Lower lobe of right lung (tissue), 2 donors: ENCODE measurements at regions not wholly inside any gene's neighbourhood (a gene's known extent, or its start where the extent isn't known, plus 50 kb on each side); places are given as distances from the start of the nearest gene placed in this dataset.
A peak's percentile ranks its signal among the peaks of the same experiment; 100 is the strongest.
"Not testable (repeated sequence)": the region's sequence is repeated elsewhere in the genome, so short reads cannot be mapped to it uniquely, and the experiment has no call there.

ENCODE experiments used
- ATAC-seq, 2 donors: fragments of 200-7000 bp; cut with Tn5 transposase; one replicate each; pipeline ENCODE4 v1.9.1; 2020 to 2022; ENCODE audit warnings: mild to moderate bottlenecking in 2 of 2, moderate library complexity in 2 of 2
- DNase-seq: peaks from one replicate; pipeline ENCODE4 v3.0.0-alpha.2; 2020
- H3K27ac ChIP-seq: fragments of 200-600 bp; one replicate; pipeline ENCODE4 v1.8.0; 2022
- H3K27me3 ChIP-seq: fragments of 200-600 bp; one replicate; pipeline ENCODE4 v1.8.0; 2022; ENCODE audit warnings: low read depth
- H3K36me3 ChIP-seq: fragments of 200-600 bp; one replicate; pipeline ENCODE4 v1.8.0; 2022; ENCODE audit warnings: mild to moderate bottlenecking
- H3K4me1 ChIP-seq: fragments of 200-600 bp; one replicate; pipeline ENCODE4 v1.8.0; 2022
- H3K4me3 ChIP-seq: fragments of 200-600 bp; one replicate; pipeline ENCODE4 v1.8.0; 2022; ENCODE audit warnings: mild to moderate bottlenecking
- H3K9me3 ChIP-seq: fragments of 200-600 bp; one replicate; pipeline ENCODE4 v1.8.0; 2022
- CTCF ChIP-seq: fragments of 200-600 bp; IDR thresholded peaks from one replicate; pipeline ENCODE4 v1.8.0; 2022; ENCODE audit warnings: antibody characterized with exemption, mild to moderate bottlenecking
- intact Hi-C: fragments of 100-400 bp; cut with DNase I; formaldehyde crosslinking; loops from one replicate; pipeline ENCODE4 v1.11.0; 2022
- donor health status: DM: no; HTN: yes; CAD: no; lungs with severe emphysema.

GRCh38 chr10:109668703-109669102, 254.6 kb downstream of the XPNPEP1 start:
- Histone ChIP-seq H3K27ac (no peak overlapping the region), H3K36me3 (no peaks in the 10 kb centered on the region), H3K9me3 (no peaks in the 10 kb centered on the region), H3K4me1 (no peaks in the 10 kb centered on the region), H3K27me3 (no peaks in the 10 kb centered on the region), H3K4me3 (no peak overlapping the region)
- intact Hi-C loops = no loop called here
- ATAC-seq = no peak
- no peak for TF ChIP-seq CTCF
- no peak for DNase-seq

GRCh38 chr10:109668154-109668665, 255.1 kb downstream of the XPNPEP1 start:
- Histone ChIP-seq H3K27me3 (no peaks in the 10 kb centered on the region), H3K27ac (no peak overlapping the region), H3K36me3 (no peaks in the 10 kb centered on the region), H3K9me3 (no peaks in the 10 kb centered on the region), H3K4me1 (no peaks in the 10 kb centered on the region), H3K4me3 (no peak overlapping the region)
- no peak for TF ChIP-seq CTCF
- DNase-seq (no peak), ATAC-seq (no peak)
- intact Hi-C loops = no loop called here

- no peak for TF ChIP-seq CTCF
- intact Hi-C loops = no loop called here
- H3K27ac ChIP-seq = no peak overlapping the region
- no peaks in the 10 kb centered on the region for H3K27me3 ChIP-seq
- no peak for ATAC-seq
- H3K4me1 ChIP-seq = no peaks in the 10 kb centered on the region
- DNase-seq = no peak
- H3K9me3 ChIP-seq = no peaks in the 10 kb centered on the region
- no peak overlapping the region for H3K4me3 ChIP-seq
- no peaks in the 10 kb centered on the region for H3K36me3 ChIP-seq
Observed at GRCh38 chr10:109665321-109665720, 258.0 kb downstream of the XPNPEP1 start.

GRCh38 chr10:109664554-109664953, 258.8 kb downstream of the XPNPEP1 start:
- Histone ChIP-seq H3K4me3 (no peak overlapping the region), H3K27ac (no peak overlapping the region), H3K4me1 (no peaks in the 10 kb centered on the region), H3K9me3 (no peaks in the 10 kb centered on the region), H3K36me3 (no peaks in the 10 kb centered on the region), H3K27me3 (no peaks in the 10 kb centered on the region)
- no peak for TF ChIP-seq CTCF
- ATAC-seq (peak in 1 of 2 donors; percentile 29), DNase-seq (no peak)
- intact Hi-C loops = no loop called here

GRCh38 chr10:109663122-109663521, 260.2 kb downstream of the XPNPEP1 start:
- no peaks in the 10 kb centered on the region for H3K4me1 ChIP-seq
- H3K27ac ChIP-seq = no peak overlapping the region
- intact Hi-C loops = no loop called here
- TF ChIP-seq CTCF = no peak
- no peaks in the 10 kb centered on the region for H3K9me3 ChIP-seq
- ATAC-seq (no peak), DNase-seq (no peak)
- no peak overlapping the region for H3K4me3 ChIP-seq
- H3K27me3 ChIP-seq = no peaks in the 10 kb centered on the region
- no peaks in the 10 kb centered on the region for H3K36me3 ChIP-seq

- DNase-seq, H3K9me3 ChIP-seq, H3K4me3 ChIP-seq, intact Hi-C loops, H3K4me1 ChIP-seq, H3K27ac ChIP-seq, H3K27me3 ChIP-seq, H3K36me3 ChIP-seq, ATAC-seq: not testable (repeated sequence)
Observed at GRCh38 chr10:109652612-109653011, 270.7 kb downstream of the XPNPEP1 start.
